Right cardiac atrium (tissue), 5 donors: ENCODE measurements at regions not wholly inside any gene's neighbourhood (a gene's known extent, or its start where the extent isn't known, plus 50 kb on each side); places are given as distances from the start of the nearest gene placed in this dataset.
A peak's percentile ranks its signal among the peaks of the same experiment; 100 is the strongest.

Source experiments
- ATAC-seq, 2 donors: fragments of 200-7000 bp; cut with Tn5 transposase; one replicate each; pipeline versions ENCODE4 v1.8.0 to v1.9.1; 2020; ENCODE audit warnings: moderate library complexity in 2 of 2, mild to moderate bottlenecking in 1 of 2
- DNase-seq, 3 donors: peaks; one replicate each; pipeline ENCODE4 v3.0.0-alpha.2; 2020
- H3K27ac ChIP-seq: one replicate; pipeline ENCODE4 v1.5.1; 2013; ENCODE audit warnings: mild to moderate bottlenecking, low read length, control low read depth, moderate library complexity
- H3K27me3 ChIP-seq: one replicate; pipeline ENCODE4 v1.6.1; 2013; ENCODE audit not compliant: control insufficient read depth, insufficient read depth
- H3K4me1 ChIP-seq: one replicate; pipeline ENCODE4 v1.6.1; 2013; ENCODE audit warnings: low read length; ENCODE audit not compliant: control insufficient read depth, insufficient read depth
- H3K4me3 ChIP-seq: one replicate; pipeline ENCODE4 v1.5.1; 2013; ENCODE audit warnings: low read length, control low read depth
- H3K9me3 ChIP-seq: one replicate; pipeline ENCODE4 v1.6.1; 2013; ENCODE audit warnings: low read length; ENCODE audit not compliant: control insufficient read depth
- WGBS: extraction: QIAGEN DNeasy Blood & Tissue Kit; methylation state at CpG from one replicate; pipeline ENCODE4 v1.1.7; 2013; 5-methylcytosine and 5-hydroxymethylcytosine counted together
- intact Hi-C, 4 donors: fragments of 100-400 bp; cut with DNase I; formaldehyde crosslinking; loops; one replicate each; pipeline versions ENCODE4 v1.11.0 to v1.14.0; 2022 to 2023
- donor health status: healthy with polysubstance abuse.
- donor health status: DM: no; HTN: yes; CAD: no.
- donor health status: DM: no; HTN: no; CAD: no.
- donor health status: DM: no; HTN: yes; CAD: no; lungs with severe emphysema.
- donor health status: DM: yes; HTN: yes; CAD: no.

DNA sequence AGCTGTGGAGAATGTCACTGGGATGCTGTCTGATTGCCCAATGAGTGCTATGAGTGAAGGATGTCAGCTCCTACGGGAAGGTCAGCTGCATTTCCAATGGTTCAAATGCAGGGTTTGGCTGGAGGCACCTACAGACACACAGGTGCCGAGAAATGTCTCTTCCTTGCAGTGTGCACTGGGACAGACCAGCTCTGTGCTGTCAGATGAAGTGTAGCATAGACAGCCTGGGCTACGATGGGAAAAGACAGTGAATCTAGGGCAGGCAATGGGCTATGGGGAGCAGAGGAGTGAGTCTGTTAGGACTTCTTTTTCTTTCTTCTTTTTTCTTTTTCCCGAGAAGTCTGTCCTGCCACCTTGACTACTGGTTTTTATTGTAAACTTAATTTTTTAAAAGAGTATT is 223.1 kb upstream of the EOMES start:
- no peak for ATAC-seq
- Histone ChIP-seq H3K27me3 (no peaks in the 10 kb centered on the region), H3K4me1 (no peaks in the 10 kb centered on the region), H3K4me3 (no peak overlapping the region), H3K9me3 (no peaks in the 10 kb centered on the region), H3K27ac (no peak overlapping the region)
- intact Hi-C loops: no loop called here
- WGBS: 84% methylated on average over 4 of the region's 4 CpGs
- no peak for DNase-seq

DNA sequence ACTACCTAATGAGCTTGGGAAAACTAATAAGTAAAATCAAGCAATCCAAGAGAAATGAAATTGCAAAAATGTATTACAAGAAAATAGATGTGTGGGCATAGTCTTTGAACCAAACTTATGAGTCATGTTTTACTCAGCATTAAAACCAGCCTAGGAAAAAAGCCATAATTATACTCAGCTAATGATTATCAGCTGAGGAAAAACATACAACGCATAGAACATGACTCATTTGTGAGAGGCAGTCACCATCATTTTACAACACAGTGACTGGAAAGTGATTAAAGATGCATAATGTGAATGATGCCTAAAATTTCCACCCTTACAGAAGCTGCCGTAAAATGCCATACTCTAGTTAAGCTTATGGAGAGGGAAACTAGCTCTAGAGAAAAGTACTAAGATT is 238.0 kb upstream of the EOMES start:
- H3K4me1 ChIP-seq: no peaks in the 10 kb centered on the region
- no peaks in the 10 kb centered on the region for H3K9me3 ChIP-seq
- intact Hi-C loops: no loop called here
- no peaks in the 10 kb centered on the region for H3K27me3 ChIP-seq
- WGBS: 69% methylated on average over 2 of the region's 2 CpGs
- no peak overlapping the region for H3K27ac ChIP-seq
- no peak for DNase-seq
- no peak overlapping the region for H3K4me3 ChIP-seq
- no peak for ATAC-seq

DNA sequence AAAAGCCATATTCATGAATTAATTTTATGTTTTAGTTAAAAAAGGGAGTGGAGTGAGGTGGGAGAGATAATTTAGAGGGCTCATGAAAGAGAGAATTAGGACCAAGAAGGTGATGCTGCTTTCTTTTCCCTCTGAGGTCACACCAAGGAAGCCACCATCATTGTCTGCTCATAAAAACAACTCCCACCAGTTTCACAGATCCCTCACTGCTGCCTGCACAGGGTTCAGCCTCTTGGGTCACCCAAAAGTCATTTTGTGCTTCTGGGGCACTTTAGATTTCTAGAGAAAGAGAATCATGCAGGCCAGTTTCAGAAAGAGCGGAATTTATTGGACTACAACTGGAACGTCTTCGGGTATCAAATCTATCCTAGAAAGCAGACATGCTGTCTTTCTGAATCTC is 241.4 kb upstream of the EOMES start:
- H3K9me3 ChIP-seq: no peaks in the 10 kb centered on the region
- 95% methylated on average over 3 of the region's 3 CpGs for WGBS
- ATAC-seq: no peak
- intact Hi-C loops: no loop called here
- no peaks in the 10 kb centered on the region for H3K27me3 ChIP-seq
- DNase-seq: no peak
- H3K4me3 ChIP-seq: no peak overlapping the region
- no peak overlapping the region for H3K27ac ChIP-seq
- no peaks in the 10 kb centered on the region for H3K4me1 ChIP-seq

DNA sequence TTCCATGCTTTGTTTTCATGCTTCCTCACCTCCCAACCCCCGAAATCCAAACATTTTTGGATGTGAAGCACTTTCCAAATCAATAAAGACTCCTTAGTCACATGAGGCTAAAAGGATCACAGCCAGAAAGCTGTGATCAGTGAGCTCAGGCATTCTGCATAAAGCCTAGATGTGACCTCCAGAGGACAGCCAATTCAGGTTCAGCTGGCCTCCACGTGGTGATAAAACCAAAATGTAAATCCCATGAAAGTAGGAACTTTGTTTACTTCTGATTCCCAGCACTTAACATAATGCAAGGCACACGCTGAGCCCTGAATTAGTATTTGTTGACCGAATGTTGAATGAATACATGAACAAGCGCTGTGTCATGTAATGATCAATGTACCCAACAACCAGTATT is 249.5 kb upstream of the EOMES start:
- ATAC-seq (no peak), DNase-seq (no peak)
- H3K27ac ChIP-seq: no peak overlapping the region
- no peaks in the 10 kb centered on the region for H3K9me3 ChIP-seq
- no peak overlapping the region for H3K4me3 ChIP-seq
- intact Hi-C loops: no loop called here
- H3K4me1 ChIP-seq: no peaks in the 10 kb centered on the region
- H3K27me3 ChIP-seq: no peaks in the 10 kb centered on the region
- WGBS: 62% methylated on average over 5 of the region's 5 CpGs

DNA sequence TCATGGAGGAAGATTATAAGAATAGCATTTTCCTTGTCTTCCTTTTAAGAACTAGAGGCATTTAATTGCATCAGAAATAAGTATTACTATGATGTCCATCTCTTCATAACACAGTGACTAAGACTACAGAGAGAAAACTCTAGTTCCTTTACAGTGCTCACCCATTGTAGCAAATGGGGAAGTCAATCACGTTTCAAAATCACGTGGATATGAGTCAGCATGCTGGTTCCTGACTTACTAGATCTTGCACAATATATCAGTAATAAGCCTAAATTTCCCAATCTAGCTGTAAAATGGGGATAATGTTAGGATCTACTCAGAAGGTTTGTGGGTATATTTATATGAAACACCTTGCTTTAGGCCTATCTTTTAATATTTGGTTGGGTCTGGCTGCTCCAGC is 254.8 kb upstream of the EOMES start:
- peak in 1 of 2 donors; percentile 16 for ATAC-seq

DNA sequence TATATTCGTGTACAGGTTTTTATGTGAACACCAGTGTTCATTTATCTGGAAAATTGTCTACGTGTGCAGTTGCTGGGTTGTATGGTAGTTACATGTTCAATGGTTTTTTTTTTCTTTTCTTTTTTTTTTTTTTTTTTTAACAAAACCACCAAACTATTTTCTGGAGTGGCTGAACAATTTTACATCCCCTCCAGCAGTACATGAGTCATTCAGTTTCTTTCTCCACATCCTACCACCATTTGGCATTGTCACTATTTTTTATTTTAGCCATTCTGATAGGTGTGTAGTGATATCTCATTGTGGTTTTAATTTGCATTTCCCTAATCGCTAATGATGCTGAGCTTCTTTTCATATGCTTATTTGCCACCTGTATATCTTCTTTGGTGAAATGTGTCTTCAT is 256.3 kb upstream of the EOMES start:
- Histone ChIP-seq H3K9me3 (no peaks in the 10 kb centered on the region), H3K4me3 (no peak overlapping the region), H3K27ac (no peak overlapping the region), H3K4me1 (no peaks in the 10 kb centered on the region), H3K27me3 (no peaks in the 10 kb centered on the region)
- intact Hi-C loops: no loop called here
- no peak for ATAC-seq
- 76% methylated on average over 3 of the region's 3 CpGs for WGBS
- no peak for DNase-seq

More for the DNA sequence above, 254.8 kb upstream of the EOMES start:
- no peaks in the 10 kb centered on the region for H3K27me3 ChIP-seq
- no peak overlapping the region for H3K27ac ChIP-seq
- H3K9me3 ChIP-seq: no peaks in the 10 kb centered on the region
- intact Hi-C loops: no loop called here
- no peaks in the 10 kb centered on the region for H3K4me1 ChIP-seq
- WGBS: 57% methylated on average over 2 of the region's 2 CpGs
- no peak overlapping the region for H3K4me3 ChIP-seq
- DNase-seq: no peak

DNA sequence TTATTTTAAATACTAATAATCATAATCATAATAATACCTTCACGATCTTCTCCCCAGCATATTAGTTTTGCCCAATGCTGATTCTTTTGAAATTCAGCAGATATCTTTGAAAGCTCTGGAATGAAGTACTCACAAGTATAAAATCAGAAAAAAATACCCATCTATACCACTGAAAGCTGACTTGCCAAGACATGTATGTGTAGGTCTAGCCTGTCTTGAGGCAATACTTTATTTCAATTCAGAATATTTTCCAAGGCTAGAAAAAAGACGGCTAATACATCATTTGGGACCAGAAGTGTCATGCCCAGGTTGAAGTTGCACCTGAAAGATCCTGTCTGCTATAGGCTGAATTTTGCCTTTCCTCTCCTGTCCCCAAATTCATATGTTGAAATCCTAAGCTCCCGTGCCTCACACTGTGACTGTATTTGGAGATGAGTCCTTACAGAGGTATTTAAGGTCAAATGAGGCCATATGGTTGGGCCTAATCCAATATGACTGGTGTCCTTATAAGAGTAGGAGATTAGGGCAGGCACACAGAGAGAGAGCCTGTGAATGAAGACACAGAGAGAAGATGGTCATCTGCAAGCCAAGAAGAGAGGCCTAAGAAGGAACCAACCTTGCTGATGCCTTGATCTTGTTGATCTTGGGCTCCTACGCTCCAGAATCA is 255.9 kb upstream of the CMC1 start:
- H3K4me3 ChIP-seq: no peak overlapping the region
- no peaks in the 10 kb centered on the region for H3K27me3 ChIP-seq
- intact Hi-C loops: no loop called here
- H3K9me3 ChIP-seq: no peaks in the 10 kb centered on the region
- WGBS: 76% methylated on average over 4 of the region's 4 CpGs
- ATAC-seq (no peak), DNase-seq (no peak)
- no peak overlapping the region for H3K27ac ChIP-seq
- H3K4me1 ChIP-seq: no peaks in the 10 kb centered on the region

DNA sequence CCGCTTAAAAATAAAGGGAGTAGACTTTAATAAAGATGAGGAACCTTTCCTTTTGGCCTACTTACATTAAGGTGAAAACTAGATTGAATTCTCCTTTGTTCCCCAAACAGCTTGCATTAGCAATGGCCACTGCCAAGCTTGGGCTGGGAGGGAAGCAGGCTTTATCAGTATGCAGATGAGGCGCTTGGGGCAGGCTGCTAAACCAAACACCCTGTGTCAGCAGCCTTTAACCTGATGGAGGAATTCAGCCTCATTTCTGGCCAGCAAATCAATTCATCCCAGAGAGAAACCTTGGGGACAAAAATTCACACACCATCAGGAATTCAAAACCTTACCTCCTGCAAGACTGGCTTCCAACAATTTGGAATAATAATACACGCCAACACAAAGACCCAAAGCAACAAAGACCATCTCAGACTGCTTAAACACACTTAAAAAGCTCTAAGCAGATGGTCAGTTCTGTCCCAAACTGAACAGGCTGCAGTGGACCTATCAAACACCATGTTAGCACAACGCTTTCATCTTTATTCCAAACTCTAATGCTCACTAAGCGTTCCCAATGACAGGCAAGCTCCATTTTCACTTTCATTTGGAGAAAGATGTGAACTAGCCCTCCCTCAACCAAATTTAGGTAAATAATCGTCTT is 255.1 kb upstream of the CMC1 start:
- Histone ChIP-seq H3K4me1 (no peaks in the 10 kb centered on the region), H3K27ac (no peak overlapping the region), H3K9me3 (no peaks in the 10 kb centered on the region), H3K27me3 (no peaks in the 10 kb centered on the region), H3K4me3 (no peak overlapping the region)
- 63% methylated on average over 6 of the region's 6 CpGs for WGBS
- intact Hi-C loops: no loop called here
- DNase-seq (no peak), ATAC-seq (no peak)

DNA sequence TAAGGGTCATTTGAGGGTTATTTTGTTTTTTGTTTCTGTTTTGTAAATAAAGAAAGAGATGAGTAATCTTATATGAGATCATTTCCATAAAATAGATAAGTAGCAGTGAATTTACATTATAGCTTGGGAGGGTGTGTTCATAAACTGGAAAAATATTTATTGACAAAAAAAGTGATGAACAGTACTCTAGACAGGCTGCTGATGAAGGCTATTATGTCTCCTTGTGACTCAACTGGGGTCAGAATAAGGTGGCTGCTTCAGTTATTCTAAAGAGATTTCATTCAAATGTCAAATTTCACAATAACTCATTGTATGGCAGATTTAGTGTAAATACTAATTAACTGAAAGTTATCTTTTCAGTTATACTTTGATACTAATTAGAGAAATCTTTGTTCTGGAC is 251.1 kb upstream of the CMC1 start:
- no peaks in the 10 kb centered on the region for H3K9me3 ChIP-seq
- H3K4me3 ChIP-seq: no peak overlapping the region
- H3K27me3 ChIP-seq: no peaks in the 10 kb centered on the region
- intact Hi-C loops: no loop called here
- no peak for DNase-seq
- ATAC-seq: no peak
- no peak overlapping the region for H3K27ac ChIP-seq
- no peaks in the 10 kb centered on the region for H3K4me1 ChIP-seq

DNA sequence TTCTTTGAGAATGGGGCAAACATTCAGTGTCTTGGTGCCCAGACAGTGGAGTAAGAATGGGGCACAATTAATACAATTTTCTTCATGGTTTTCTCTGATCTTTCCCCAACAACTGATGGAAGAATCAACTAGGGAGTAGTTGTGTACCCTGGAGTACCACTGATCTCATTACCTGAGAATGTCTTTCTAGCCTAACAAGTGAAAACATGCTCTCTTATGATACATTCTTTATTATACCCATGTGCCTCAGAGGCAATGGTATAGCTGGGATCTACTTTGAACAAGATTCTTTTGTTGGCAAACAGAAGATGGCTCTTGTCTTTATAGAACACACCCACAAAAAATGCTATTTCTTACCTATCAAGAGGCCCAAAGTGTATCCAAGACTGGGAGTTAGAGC is 250.6 kb upstream of the CMC1 start:
- no peaks in the 10 kb centered on the region for H3K9me3 ChIP-seq
- H3K27me3 ChIP-seq: no peaks in the 10 kb centered on the region
- intact Hi-C loops: no loop called here
- no peaks in the 10 kb centered on the region for H3K4me1 ChIP-seq
- no peak for DNase-seq
- no peak overlapping the region for H3K4me3 ChIP-seq
- ATAC-seq: no peak
- no peak overlapping the region for H3K27ac ChIP-seq

DNA sequence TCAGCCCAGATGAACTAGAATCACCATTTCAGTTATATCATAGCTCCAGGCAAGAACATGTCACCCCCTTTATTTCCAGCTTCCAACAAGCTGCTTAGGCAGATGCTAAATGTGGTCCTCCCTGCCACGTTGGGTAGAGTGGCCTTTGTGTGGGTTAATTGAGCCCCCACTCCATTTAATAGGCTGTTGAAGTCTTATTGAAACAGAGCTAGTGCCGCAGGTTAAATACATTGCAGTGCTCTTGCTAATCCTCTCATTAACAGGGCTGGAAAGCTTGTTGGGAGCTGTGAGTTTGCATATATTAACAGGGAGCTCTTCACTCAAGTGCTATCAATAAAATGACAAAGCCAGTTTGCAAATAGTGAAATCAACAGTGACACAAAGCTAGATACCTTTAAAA is 248.4 kb upstream of the CMC1 start:
- DNase-seq: no peak
- Histone ChIP-seq H3K4me1 (no peaks in the 10 kb centered on the region), H3K9me3 (no peaks in the 10 kb centered on the region), H3K27ac (no peak overlapping the region), H3K4me3 (no peak overlapping the region), H3K27me3 (no peaks in the 10 kb centered on the region)
- 52% methylated on average over 2 of the region's 2 CpGs for WGBS
- intact Hi-C loops: no loop called here
- no peak for ATAC-seq

DNA sequence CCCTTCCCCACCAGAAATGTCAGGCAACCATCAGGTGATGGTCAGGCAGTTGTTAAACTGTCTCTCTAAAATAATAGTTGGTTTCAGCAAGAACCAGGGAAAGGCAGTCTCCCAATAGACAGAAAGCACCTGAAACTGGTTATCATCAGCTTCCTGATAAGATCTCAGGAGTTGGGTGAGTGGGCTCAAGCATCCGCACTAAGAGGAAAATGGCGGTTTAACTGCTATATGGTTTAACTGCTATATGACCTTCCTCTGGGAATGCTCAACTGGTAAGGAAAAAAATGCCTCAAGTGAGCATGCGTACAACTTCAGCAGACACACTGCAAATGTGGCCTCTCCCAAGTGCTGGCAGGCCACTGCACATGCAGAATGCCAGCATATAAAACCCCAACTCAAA is 240.8 kb upstream of the CMC1 start:
- intact Hi-C loops: no loop called here
- DNase-seq (no peak), ATAC-seq (no peak)
- Histone ChIP-seq H3K27ac (no peak overlapping the region), H3K4me3 (no peak overlapping the region), H3K4me1 (no peaks in the 10 kb centered on the region), H3K27me3 (no peaks in the 10 kb centered on the region), H3K9me3 (no peaks in the 10 kb centered on the region)
- WGBS: 85% methylated on average over 3 of the region's 3 CpGs
